Activated CD8-positive, alpha-beta T cell treated with anti-CD3 and anti-CD28 coated beads for 36 hours (primary cell): ENCODE measurements at regions not wholly inside any gene's neighbourhood (a gene's known extent, or its start where the extent isn't known, plus 50 kb on each side); places are given as distances from the start of the nearest gene placed in this dataset.

Experiments used
- ATAC-seq: fragments of 200-7000 bp; cut with Tn5 transposase; one replicate; pipeline ENCODE4 v1.10.0; 2021; ENCODE audit warnings: mild to moderate bottlenecking, moderate library complexity
- CTCF ChIA-PET: fragments of 350-600 bp; sonication (Branson Sonifier 250); formaldehyde crosslinking; loops from one replicate; lab custom pipeline; 2021; ENCODE audit warnings: antibody characterized with exemption; lab: Charles Lee
- POLR2A ChIA-PET: fragments of 350-600 bp; sonication (Branson Sonifier 250); formaldehyde crosslinking; loops from one replicate; lab custom pipeline; 2021; ENCODE audit warnings: antibody characterized with exemption; lab: Charles Lee
- DNase-seq: peaks from one replicate; pipeline ENCODE4 v3.0.0-alpha.2; 2020
- H3K27ac Mint-ChIP-seq: one replicate; pipeline ENCODE4 v1.8.0; 2021; ENCODE audit warnings: mild to moderate bottlenecking, mixed read lengths
- H3K27me3 Mint-ChIP-seq: one replicate; pipeline ENCODE4 v1.8.0; 2021; ENCODE audit warnings: mixed read lengths
- H3K36me3 Mint-ChIP-seq: one replicate; pipeline ENCODE4 v1.8.0; 2021; ENCODE audit warnings: low read depth, mixed read lengths
- H3K4me1 Mint-ChIP-seq: one replicate; pipeline ENCODE4 v1.8.0; 2021; ENCODE audit warnings: low read depth, mixed read lengths
- H3K4me3 Mint-ChIP-seq: one replicate; pipeline ENCODE4 v1.8.0; 2021; ENCODE audit warnings: mild to moderate bottlenecking, moderate library complexity, mixed read lengths
- H3K9me3 Mint-ChIP-seq: one replicate; pipeline ENCODE4 v1.8.0; 2021; ENCODE audit warnings: mixed read lengths
- CTCF ChIP-seq: fragments of 200-600 bp; IDR thresholded peaks from one replicate; pipeline ENCODE4 v1.8.0; 2022; ENCODE audit warnings: antibody characterized with exemption, mild to moderate bottlenecking
- intact Hi-C: fragments of 100-400 bp; cut with micrococcal nuclease; formaldehyde crosslinking; loops from one replicate; pipeline ENCODE4 v1.10.0; 2022

- no peaks in the 10 kb centered on the region for H3K9me3 Mint-ChIP-seq
- H3K4me3 Mint-ChIP-seq = no peak overlapping the region
Observed at GRCh38 chr13:66214467-66214866, 1015.7 kb downstream of the PCDH9 start.

GRCh38 chr13:66212511-66212910, 1017.6 kb downstream of the PCDH9 start:
- ChIA-PET CTCF (no interaction called here), POLR2A (no interaction called here)
- Mint-ChIP-seq H3K27me3 (no peaks in the 10 kb centered on the region), H3K9me3 (no peaks in the 10 kb centered on the region), H3K36me3 (no peaks in the 10 kb centered on the region), H3K4me1 (no peaks in the 10 kb centered on the region), H3K4me3 (no peak overlapping the region), H3K27ac (no peak overlapping the region)
- no peak for DNase-seq
- no peak for ATAC-seq
- no peak for TF ChIP-seq CTCF
- intact Hi-C loops = no loop called here

More at GRCh38 chr13:66214467-66214866, 1015.7 kb downstream of the PCDH9 start:
- Mint-ChIP-seq H3K36me3 (no peaks in the 10 kb centered on the region), H3K4me1 (no peaks in the 10 kb centered on the region), H3K27me3 (no peaks in the 10 kb centered on the region), H3K27ac (no peak overlapping the region)
- no peak for DNase-seq
- no peak for ATAC-seq
- intact Hi-C loops = no loop called here
- ChIA-PET CTCF (no interaction called here), POLR2A (no interaction called here)
- TF ChIP-seq CTCF = no peak

DNA sequence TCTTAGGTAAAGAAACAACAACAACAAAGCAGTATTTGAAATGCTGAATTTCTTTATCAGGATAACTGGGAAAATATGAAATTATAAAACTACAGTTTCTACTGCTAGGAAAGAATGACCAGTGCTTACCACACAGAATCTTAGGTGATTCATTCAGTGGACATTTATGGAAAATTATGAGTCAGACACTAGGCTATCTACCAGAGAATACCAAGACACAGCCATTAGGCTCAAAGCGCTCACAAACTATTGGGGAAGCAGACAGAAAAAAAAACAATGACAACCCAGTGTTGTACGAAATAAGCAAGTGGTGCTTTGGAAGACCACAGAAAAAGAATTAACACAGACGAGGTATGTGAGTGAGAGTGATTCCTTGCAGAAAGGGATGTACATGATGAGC, 1019.5 kb downstream of the PCDH9 start:
- no peaks in the 10 kb centered on the region for H3K9me3 Mint-ChIP-seq
- no peak overlapping the region for H3K27ac Mint-ChIP-seq
- CTCF ChIA-PET = no interaction called here
- H3K36me3 Mint-ChIP-seq = no peaks in the 10 kb centered on the region
- no peak for TF ChIP-seq CTCF
- DNase-seq = no peak
- no peak overlapping the region for H3K4me3 Mint-ChIP-seq
- no peaks in the 10 kb centered on the region for H3K27me3 Mint-ChIP-seq
- no peaks in the 10 kb centered on the region for H3K4me1 Mint-ChIP-seq
- intact Hi-C loops = no loop called here
- POLR2A ChIA-PET = no interaction called here
- ATAC-seq = no peak

GRCh38 chr13:66208589-66208988, 1021.5 kb downstream of the PCDH9 start:
- Mint-ChIP-seq H3K27ac (no peak overlapping the region), H3K9me3 (no peaks in the 10 kb centered on the region), H3K36me3 (no peaks in the 10 kb centered on the region), H3K27me3 (no peaks in the 10 kb centered on the region), H3K4me1 (no peaks in the 10 kb centered on the region), H3K4me3 (no peak overlapping the region)
- TF ChIP-seq CTCF = no peak
- CTCF ChIA-PET = no interaction called here
- intact Hi-C loops = no loop called here
- DNase-seq = no peak
- ATAC-seq = no peak
- POLR2A ChIA-PET = no interaction called here

GRCh38 chr13:66207610-66208009, 1022.5 kb downstream of the PCDH9 start:
- no peak for TF ChIP-seq CTCF
- Mint-ChIP-seq H3K4me3 (no peak overlapping the region), H3K9me3 (no peaks in the 10 kb centered on the region), H3K4me1 (no peaks in the 10 kb centered on the region), H3K36me3 (no peaks in the 10 kb centered on the region), H3K27ac (no peak overlapping the region), H3K27me3 (no peaks in the 10 kb centered on the region)
- intact Hi-C loops = no loop called here
- ChIA-PET CTCF (no interaction called here), POLR2A (no interaction called here)
- DNase-seq = no peak
- ATAC-seq = no peak
